ENCODE measurements at regions not wholly inside any gene's neighbourhood (a gene's known extent, or its start where the extent isn't known, plus 50 kb on each side); places are given as distances from the start of the nearest gene placed in this dataset.

GRCh38 chr1:224061436-224061835, 52.5 kb upstream of the FBXO28 start:
- TF ChIP-seq CTCF (conservative IDR thresholded peaks at IDR 0.05; ENCODE audit: low read depth, low read length): no peak
- DNase-seq (ENCODE audit: low read depth): no peak
- H3K4me3 ChIP-seq (ENCODE audit: low read depth, low read length): no peak overlapping the region

- DNase-seq (ENCODE audit: low read depth): no peak
- H3K4me3 ChIP-seq (ENCODE audit: low read depth, low read length): no peak overlapping the region
- no peak for TF ChIP-seq CTCF (conservative IDR thresholded peaks at IDR 0.05; ENCODE audit: low read depth, low read length)
Measured at GRCh38 chr1:224059897-224060427, 53.9 kb upstream of the FBXO28 start.

GRCh38 chr1:224058303-224058702, 55.6 kb upstream of the FBXO28 start:
- no peak for DNase-seq (ENCODE audit: low read depth)
- no peak overlapping the region for H3K4me3 ChIP-seq (ENCODE audit: low read depth, low read length)
- no peak for TF ChIP-seq CTCF (conservative IDR thresholded peaks at IDR 0.05; ENCODE audit: low read depth, low read length)

- H3K4me3 ChIP-seq (ENCODE audit: low read depth, low read length): no peak overlapping the region
- no peak for TF ChIP-seq CTCF (conservative IDR thresholded peaks at IDR 0.05; ENCODE audit: low read depth, low read length)
- no peak for DNase-seq (ENCODE audit: low read depth)
Measured at GRCh38 chr1:224057461-224058199, 56.3 kb upstream of the FBXO28 start.

GRCh38 chr1:224054611-224055010, 59.3 kb upstream of the FBXO28 start:
- no peak for DNase-seq (ENCODE audit: low read depth)
- no peak overlapping the region for H3K4me3 ChIP-seq (ENCODE audit: low read depth, low read length)
- TF ChIP-seq CTCF (conservative IDR thresholded peaks at IDR 0.05; ENCODE audit: low read depth, low read length): no peak

- H3K4me3 ChIP-seq (ENCODE audit: low read depth, low read length): no peak overlapping the region
- TF ChIP-seq CTCF (conservative IDR thresholded peaks at IDR 0.05; ENCODE audit: low read depth, low read length): no peak
- DNase-seq (ENCODE audit: low read depth): no peak
Measured at GRCh38 chr1:224054012-224054411, 59.9 kb upstream of the FBXO28 start.

GRCh38 chr1:224053456-224053855, 60.5 kb upstream of the FBXO28 start:
- H3K4me3 ChIP-seq (ENCODE audit: low read depth, low read length): no peak overlapping the region
- no peak for DNase-seq (ENCODE audit: low read depth)
- TF ChIP-seq CTCF (conservative IDR thresholded peaks at IDR 0.05; ENCODE audit: low read depth, low read length): no peak

Data from epithelial cell of proximal tubule (primary cell).